ENCODE measurements at regions not wholly inside any gene's neighbourhood (a gene's known extent, or its start where the extent isn't known, plus 50 kb on each side); places are given as distances from the start of the nearest gene placed in this dataset.

DNA sequence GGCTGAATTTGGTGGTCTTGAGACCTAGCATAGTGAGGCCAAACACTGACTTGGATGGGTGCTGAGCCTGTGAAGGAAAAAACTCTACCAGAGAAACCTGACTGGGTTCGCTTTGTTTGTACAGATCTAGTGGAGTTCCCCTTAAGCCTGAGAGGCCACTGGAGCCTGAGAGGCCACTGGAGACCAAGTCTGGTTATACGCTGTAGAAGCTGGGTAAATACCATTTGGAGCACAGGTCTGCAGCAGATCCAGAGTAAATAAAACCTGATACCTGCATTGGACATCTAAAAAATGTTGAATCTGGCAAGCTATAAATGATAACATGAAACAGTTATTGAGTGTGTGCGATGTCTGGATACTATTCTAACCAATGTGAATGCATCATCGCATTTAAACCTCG lies 104.3 kb upstream of the IGSF1 start:
- TF ChIP-seq ZNF274 (IDR thresholded peaks at IDR 0.05; ENCODE audit: low read depth, low read length): no peak
- no peak for TF ChIP-seq SUZ12 (IDR thresholded peaks at IDR 0.05; ENCODE audit: extremely low read depth, insufficient read depth, insufficient read length)
- TF ChIP-seq YY1 (IDR thresholded peaks at IDR 0.05; ENCODE audit: insufficient read depth, insufficient read length): no peak
